GM10248 (cell line): ENCODE measurements at regions not wholly inside any gene's neighbourhood (a gene's known extent, or its start where the extent isn't known, plus 50 kb on each side); places are given as distances from the start of the nearest gene placed in this dataset.

Source experiments
- CTCF ChIA-PET: fragments of 300-600 bp; sonication (Branson Sonifier 250); formaldehyde crosslinking; extraction: SDS; loops from one replicate; lab custom pipeline; 2021; ENCODE audit warnings: antibody characterized with exemption; lab: Yijun Ruan, JAX
- POLR2A ChIA-PET: fragments of 350-650 bp; sonication (Branson Sonifier 250); formaldehyde crosslinking; extraction: SDS; loops from one replicate; lab custom pipeline; 2020; ENCODE audit warnings: antibody characterized with exemption; lab: Yijun Ruan, JAX
- DNase-seq: peaks from one replicate; pipeline ENCODE4 v3.0.0; 2012; ENCODE audit errors: extremely low spot score
- CTCF ChIP-seq: IDR thresholded peaks from 2 replicates; pipeline ENCODE4 v1.5.1; 2012; ENCODE audit warnings: mild to moderate bottlenecking, low read depth; ENCODE audit errors: extremely low read depth, missing control alignments, control extremely low read depth

- no peak for TF ChIP-seq CTCF
- ChIA-PET POLR2A (no interaction called here), CTCF (no interaction called here)
- DNase-seq, result no peak
Measured at GRCh38 chr21:17059936-17060335, 452.9 kb upstream of the CXADR start.

GRCh38 chr21:17066006-17066405 is 446.8 kb upstream of the CXADR start:
- TF ChIP-seq CTCF, result no peak
- POLR2A ChIA-PET, result no interaction called here
- no peak for DNase-seq
- CTCF ChIA-PET, result no interaction called here

- no peak for TF ChIP-seq CTCF
- CTCF ChIA-PET, result no interaction called here
Measured at GRCh38 chr21:17071093-17071492, 441.8 kb upstream of the CXADR start.

GRCh38 chr21:17081193-17081592 is 431.6 kb upstream of the CXADR start:
- TF ChIP-seq CTCF, result no peak
- no peak for DNase-seq
- ChIA-PET POLR2A (no interaction called here), CTCF (interaction anchor here (1.3 kb wide), 1 partner anchor 29 kb away, joined by 3 read pairs; no protein-coding TSS in a partner anchor)

More at GRCh38 chr21:17071093-17071492, 441.8 kb upstream of the CXADR start:
- POLR2A ChIA-PET, result no interaction called here
- DNase-seq, result no peak

- no peak for TF ChIP-seq CTCF
- DNase-seq, result no peak
- CTCF ChIA-PET, result no interaction called here
- POLR2A ChIA-PET, result no interaction called here
Measured at GRCh38 chr21:17082843-17083483, 429.9 kb upstream of the CXADR start.

GRCh38 chr21:17085707-17086106 is 427.1 kb upstream of the CXADR start:
- no peak for DNase-seq
- TF ChIP-seq CTCF, result no peak
- ChIA-PET POLR2A (no interaction called here), CTCF (no interaction called here)
